Keratinocyte (primary cell): ENCODE measurements at regions not wholly inside any gene's neighbourhood (a gene's known extent, or its start where the extent isn't known, plus 50 kb on each side); places are given as distances from the start of the nearest gene placed in this dataset.

Experiments used
- DNase-seq: peaks from one replicate; pipeline ENCODE4 v3.0.0-alpha.2; 2011; ENCODE audit warnings: low read depth, missing footprints, low spot score
- FAIRE-seq: peaks from 2 replicates; lab custom pipeline; 2011; peaks lifted over from hg19 to GRCh38; lab: Jason Lieb, UNC
- H2AFZ ChIP-seq: 2 replicates; pipeline ENCODE4 v1.6.0; 2012; ENCODE audit warnings: low read length, control low read depth, inconsistent platforms; ENCODE audit not compliant: control insufficient read depth
- H3K27ac ChIP-seq: 2 replicates; pipeline ENCODE4 v1.5.1; 2011; ENCODE audit warnings: low read length; ENCODE audit not compliant: control insufficient read depth, insufficient read depth
- H3K27me3 ChIP-seq: 3 replicates; pipeline ENCODE4 v1.6.0; 2011; ENCODE audit warnings: low read length; ENCODE audit not compliant: control insufficient read depth, insufficient read depth; ENCODE audit errors: extremely low read depth
- H3K36me3 ChIP-seq, 2 experiments: 2 replicates in 1 of 2; 3 replicates in 1 of 2; pipeline ENCODE4 v1.5.1; 2011; ENCODE audit warnings: low read length in 2 of 2, mild to moderate bottlenecking in 1 of 2; ENCODE audit not compliant: control insufficient read depth in 2 of 2, insufficient read depth in 2 of 2; ENCODE audit errors: extremely low read depth in 1 of 2
- H3K4me1 ChIP-seq: 3 replicates; pipeline ENCODE4 v1.5.1; 2011; ENCODE audit warnings: low read length; ENCODE audit not compliant: control insufficient read depth, insufficient read depth; ENCODE audit errors: extremely low read depth
- H3K4me2 ChIP-seq: 3 replicates; pipeline ENCODE4 v1.6.0; 2011; ENCODE audit warnings: low read depth, low read length; ENCODE audit not compliant: control insufficient read depth, insufficient read depth; ENCODE audit errors: extremely low read depth
- H3K4me3 ChIP-seq, 3 experiments: fragments of 200-600 bp in 1 of 3; sonication (generic) in 1 of 3; 2 replicates in 2 of 3; 3 replicates in 1 of 3; pipeline ENCODE4 v1.5.1; 2011 to 2016; ENCODE audit warnings: low read length in 3 of 3, mild to moderate bottlenecking in 3 of 3, control low read depth in 2 of 3, inconsistent platforms in 1 of 3, low read depth in 1 of 3, mixed read lengths in 1 of 3, mixed run types in 1 of 3, moderate library complexity in 1 of 3; ENCODE audit not compliant: control insufficient read depth in 2 of 3, insufficient read depth in 2 of 3; ENCODE audit errors: extremely low read depth in 1 of 3
- H3K79me2 ChIP-seq: 2 replicates; pipeline ENCODE4 v1.6.0; 2012; ENCODE audit warnings: low read length; ENCODE audit not compliant: control insufficient read depth, insufficient read depth
- H3K9ac ChIP-seq: 3 replicates; pipeline ENCODE4 v1.6.0; 2011; ENCODE audit warnings: low read length; ENCODE audit not compliant: control insufficient read depth, insufficient read depth; ENCODE audit errors: extremely low read depth
- H3K9me1 ChIP-seq: 3 replicates; pipeline ENCODE4 v1.6.0; 2011; ENCODE audit warnings: low read length; ENCODE audit not compliant: control insufficient read depth, insufficient read depth; ENCODE audit errors: extremely low read depth
- H3K9me3 ChIP-seq: 2 replicates; pipeline ENCODE4 v1.5.1; 2012; ENCODE audit warnings: low read depth, low read length; ENCODE audit not compliant: control insufficient read depth
- H4K20me1 ChIP-seq: 3 replicates; pipeline ENCODE4 v1.6.0; 2011; ENCODE audit warnings: low read length; ENCODE audit not compliant: control insufficient read depth, insufficient read depth; ENCODE audit errors: extremely low read depth
- CTCF ChIP-seq, 3 experiments: IDR thresholded peaks in 1 of 3; conservative IDR thresholded peaks in 1 of 3; optimal IDR thresholded peaks in 1 of 3; 2 replicates in 2 of 3; 3 replicates in 1 of 3; pipeline versions ENCODE3 to v1.5.1; 2011; ENCODE audit warnings: low read length in 3 of 3, mild to moderate bottlenecking in 3 of 3, moderate library complexity in 2 of 3, control low read depth in 1 of 3, inconsistent platforms in 1 of 3; ENCODE audit not compliant: insufficient read depth in 2 of 3; ENCODE audit errors: extremely low read depth in 1 of 3
- EZH2 ChIP-seq: IDR thresholded peaks from one replicate; pipeline ENCODE4 v1.6.1; 2012; ENCODE audit warnings: inconsistent platforms, mild to moderate bottlenecking, low read length, moderate library complexity
- dilution Hi-C: fragments of 300-500 bp; cut with MboI; formaldehyde crosslinking; loops from one replicate; pipeline ENCODE4 v1.7.0; 2020; ENCODE audit warnings: low sequenced_read_pairs; ENCODE audit not compliant: extremely low pct_ligation_motif_present

- no peaks in the 10 kb centered on the region for H3K36me3 ChIP-seq
- no peak overlapping the region for H3K4me2 ChIP-seq
- H3K27ac ChIP-seq = no peak overlapping the region
- no peaks in the 10 kb centered on the region for H3K9me1 ChIP-seq
- no peak overlapping the region for H3K4me3 ChIP-seq
- H4K20me1 ChIP-seq = no peaks in the 10 kb centered on the region
- peaks cover 3% of the 10 kb centered on the region for H3K9me3 ChIP-seq
- FAIRE-seq = no peak
- H2AFZ ChIP-seq = no peak overlapping the region
- TF ChIP-seq EZH2 (no peak), CTCF (optimal IDR thresholded peaks at IDR 0.05 in 1 of 3, IDR thresholded peaks at IDR 0.05 in 1 of 3, conservative IDR thresholded peaks at IDR 0.05 in 1 of 3; ENCODE audit: extremely low read depth in 1 of 3, insufficient read depth in 2 of 3, low read length in 3 of 3) (no peak)
- H3K79me2 ChIP-seq = no peaks in the 10 kb centered on the region
- dilution Hi-C loops = no loop called here
- DNase-seq = no peak
- no peak overlapping the region for H3K9ac ChIP-seq
- no peaks in the 10 kb centered on the region for H3K27me3 ChIP-seq
- H3K4me1 ChIP-seq = no peaks in the 10 kb centered on the region
These were observed 124.8 kb upstream of the OPCML start for GRCh38 chr11:133657054-133657453.

GRCh38 chr11:133656082-133656635, 123.9 kb upstream of the OPCML start:
- H3K9me3 ChIP-seq = peaks cover 3% of the 10 kb centered on the region
- H3K27me3 ChIP-seq = no peaks in the 10 kb centered on the region
- H3K4me2 ChIP-seq = no peak overlapping the region
- H3K79me2 ChIP-seq = no peaks in the 10 kb centered on the region
- no peaks in the 10 kb centered on the region for H3K36me3 ChIP-seq
- no peaks in the 10 kb centered on the region for H4K20me1 ChIP-seq
- H2AFZ ChIP-seq = no peak overlapping the region
- H3K9me1 ChIP-seq = no peaks in the 10 kb centered on the region
- no peaks in the 10 kb centered on the region for H3K4me1 ChIP-seq
- DNase-seq = no peak
- H3K9ac ChIP-seq = no peak overlapping the region
- TF ChIP-seq EZH2 (no peak), CTCF (optimal IDR thresholded peaks at IDR 0.05 in 1 of 3, IDR thresholded peaks at IDR 0.05 in 1 of 3, conservative IDR thresholded peaks at IDR 0.05 in 1 of 3; ENCODE audit: extremely low read depth in 1 of 3, insufficient read depth in 2 of 3, low read length in 3 of 3) (no peak)
- no peak overlapping the region for H3K4me3 ChIP-seq
- H3K27ac ChIP-seq = no peak overlapping the region
- dilution Hi-C loops = no loop called here
- no peak for FAIRE-seq
